ENCODE measurements at regions not wholly inside any gene's neighbourhood (a gene's known extent, or its start where the extent isn't known, plus 50 kb on each side); places are given as distances from the start of the nearest gene placed in this dataset.

DNA sequence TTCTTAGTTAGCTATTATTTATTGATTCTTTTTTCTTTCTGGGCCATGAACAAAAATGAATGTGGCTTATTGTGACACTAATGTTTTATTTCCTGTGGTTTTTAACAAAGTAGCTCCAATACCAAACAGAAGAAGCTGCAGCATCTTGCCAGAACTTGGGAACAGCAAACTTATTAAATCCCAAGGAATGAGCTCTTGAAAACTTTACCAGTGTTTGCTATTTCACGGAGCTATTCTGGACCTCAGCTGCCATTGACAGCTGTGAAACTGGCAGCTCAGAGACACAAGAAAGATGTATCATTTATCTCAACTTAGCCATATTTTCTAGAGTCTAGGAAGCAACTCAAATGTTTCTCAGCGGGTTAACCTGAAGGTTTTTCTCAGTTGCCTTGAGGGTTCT, 91.0 kb upstream of the NEUROD1 start:
- DNase-seq = no peak

DNA sequence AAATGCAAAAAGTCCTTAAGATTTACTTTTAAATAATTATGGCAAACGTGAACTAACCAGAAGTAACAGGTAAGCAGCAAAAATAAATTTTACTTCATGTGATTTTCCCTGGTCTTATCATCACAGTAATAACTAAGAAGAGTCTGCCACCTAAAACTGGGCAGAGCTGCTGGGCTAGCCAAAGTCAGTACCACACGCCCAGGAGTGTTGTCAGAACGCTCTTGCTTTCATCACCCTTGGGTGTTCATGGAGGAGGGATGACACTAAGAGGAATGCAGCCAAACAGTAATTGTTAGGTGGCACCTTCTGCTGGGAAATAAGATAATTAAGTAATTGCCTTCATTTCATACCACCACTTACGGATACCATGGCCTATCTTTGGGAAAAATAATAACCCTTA, 92.0 kb upstream of the NEUROD1 start:
- DNase-seq = no peak

DNA sequence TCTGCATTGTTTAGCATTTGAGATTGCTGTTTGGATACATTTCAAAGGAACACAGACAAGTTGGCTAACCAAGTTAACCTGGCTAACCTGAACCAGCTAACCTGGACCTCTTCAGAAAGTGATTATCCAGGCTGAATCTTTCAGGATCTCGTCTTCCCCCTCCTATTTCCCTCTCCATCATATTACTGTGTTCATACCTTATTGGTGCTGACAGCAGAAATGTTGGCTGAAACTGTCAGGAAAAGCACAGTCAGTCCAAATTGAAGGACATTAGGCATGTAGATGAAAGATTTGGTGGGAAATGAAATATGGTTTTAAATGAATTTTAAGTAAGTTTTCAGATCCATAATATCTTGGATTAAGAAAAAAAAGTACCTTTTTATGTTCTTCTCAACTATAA, 92.5 kb upstream of the NEUROD1 start:
- DNase-seq = no peak

DNA sequence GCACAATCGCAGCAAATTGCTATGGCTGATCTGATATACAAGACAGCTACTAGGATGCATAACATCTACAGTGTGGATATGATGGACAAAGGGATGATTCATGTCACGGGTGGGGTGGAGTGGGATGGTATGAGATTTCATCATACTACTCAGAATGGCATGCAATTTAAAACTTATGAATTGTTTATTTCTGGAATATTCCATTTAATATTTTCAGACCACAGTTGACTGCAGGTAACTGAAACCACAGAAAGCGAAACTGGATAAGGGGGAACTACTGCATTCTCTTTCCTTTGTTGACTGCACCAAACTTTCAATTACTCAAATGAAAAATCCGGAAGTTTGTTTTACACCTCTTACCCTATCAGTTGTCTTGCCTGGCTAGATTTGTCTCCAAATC, 94.4 kb upstream of the NEUROD1 start:
- no peak for DNase-seq

DNA sequence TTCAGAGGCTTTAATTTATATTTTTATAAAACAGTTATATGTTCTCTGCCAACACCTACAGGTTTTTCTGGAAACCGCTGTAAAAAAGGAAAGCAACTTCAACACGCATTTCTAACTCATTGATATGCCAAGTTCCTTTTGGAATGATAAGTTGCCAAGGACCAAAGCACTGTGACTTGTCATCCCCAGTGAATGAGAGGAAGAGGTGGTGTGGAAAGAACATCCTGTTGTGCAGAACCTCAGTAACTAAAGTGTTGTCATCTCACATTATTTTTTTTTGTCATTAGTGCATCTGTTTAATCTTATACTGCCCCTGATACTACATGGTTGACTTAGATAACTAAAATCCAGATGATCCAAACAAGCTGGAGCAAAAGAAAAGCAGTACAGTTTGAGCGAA, 96.0 kb upstream of the NEUROD1 start:
- DNase-seq = no peak

DNA sequence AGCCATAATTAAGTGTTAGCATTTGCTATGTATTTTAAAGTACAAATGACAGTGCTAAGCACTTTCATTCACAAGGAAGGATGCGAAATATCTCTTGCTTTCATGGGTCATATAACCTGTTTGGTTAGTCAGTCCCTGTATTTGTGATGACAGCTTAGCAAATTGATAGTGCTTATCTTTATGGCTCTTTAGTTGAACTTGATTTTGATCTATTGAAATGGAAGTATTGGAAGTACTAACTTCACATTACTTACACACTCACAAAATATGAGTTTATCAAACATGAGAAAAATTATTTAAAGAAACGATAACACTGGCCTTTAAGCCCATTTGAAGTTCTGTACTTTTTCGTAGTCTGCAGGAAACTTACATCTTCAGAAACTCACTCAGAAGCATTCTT, 97.4 kb upstream of the NEUROD1 start:
- no peak for DNase-seq

DNA sequence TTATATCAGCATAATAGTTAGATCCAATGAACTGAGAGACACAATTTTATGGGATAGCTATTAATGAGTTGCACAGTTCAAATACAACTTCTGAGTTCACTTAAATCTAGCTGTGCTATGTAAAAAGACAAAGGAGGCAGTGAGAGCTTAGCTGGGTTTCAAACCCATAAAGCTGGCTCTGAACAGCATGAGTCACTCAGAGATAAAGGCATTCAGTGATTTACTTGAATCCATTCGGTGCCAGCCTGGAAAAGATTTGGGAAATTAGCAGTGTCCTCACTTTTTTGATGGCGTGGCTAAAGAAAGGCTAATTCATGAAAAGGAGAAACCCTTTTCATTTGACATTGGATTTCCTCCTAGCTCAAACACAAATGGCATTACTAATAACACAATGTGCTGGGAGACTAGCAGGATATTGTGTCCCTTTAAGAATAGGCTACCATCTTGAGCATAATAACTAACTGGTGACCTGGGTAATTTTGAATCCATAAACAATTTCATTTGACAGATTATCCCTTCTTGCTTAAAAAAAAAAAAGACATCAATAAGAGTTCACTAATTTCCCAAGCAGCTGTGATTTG, 98.4 kb upstream of the NEUROD1 start:
- no peak for DNase-seq

DNA sequence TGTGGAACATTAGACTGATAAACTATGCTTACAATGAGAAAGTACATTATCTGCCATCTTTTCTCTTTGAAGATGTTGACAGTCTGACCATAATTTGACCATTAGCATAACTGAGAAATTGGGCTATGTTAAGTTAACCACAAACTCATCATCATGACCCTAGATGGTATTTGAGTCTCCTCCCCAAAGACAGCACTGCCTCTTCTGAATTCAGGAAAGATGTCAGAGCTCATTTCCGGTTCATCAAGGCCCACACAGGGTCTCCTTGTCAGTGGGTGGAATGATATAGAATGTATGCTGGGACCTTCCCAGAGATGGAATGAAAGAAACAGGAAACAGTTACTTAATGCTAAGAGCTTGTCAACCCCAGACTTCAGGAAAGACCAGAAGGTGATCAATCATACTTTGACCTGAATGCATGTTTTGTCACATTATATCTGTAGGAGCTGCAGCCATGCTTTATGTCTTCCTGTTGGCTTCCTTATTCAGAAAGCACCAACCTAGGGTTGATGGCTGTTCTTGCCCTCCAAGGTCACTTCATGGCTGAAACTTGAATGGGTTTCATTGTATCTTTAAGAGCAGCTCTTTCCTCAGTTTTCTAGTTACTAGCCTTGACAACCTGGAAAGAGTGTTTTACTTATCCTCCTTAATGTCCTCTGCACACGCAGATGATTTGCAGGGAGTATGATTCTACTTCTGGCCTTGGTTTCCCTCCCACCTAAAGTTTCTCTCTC, 99.1 kb upstream of the NEUROD1 start:
- DNase-seq = no peak

DNA sequence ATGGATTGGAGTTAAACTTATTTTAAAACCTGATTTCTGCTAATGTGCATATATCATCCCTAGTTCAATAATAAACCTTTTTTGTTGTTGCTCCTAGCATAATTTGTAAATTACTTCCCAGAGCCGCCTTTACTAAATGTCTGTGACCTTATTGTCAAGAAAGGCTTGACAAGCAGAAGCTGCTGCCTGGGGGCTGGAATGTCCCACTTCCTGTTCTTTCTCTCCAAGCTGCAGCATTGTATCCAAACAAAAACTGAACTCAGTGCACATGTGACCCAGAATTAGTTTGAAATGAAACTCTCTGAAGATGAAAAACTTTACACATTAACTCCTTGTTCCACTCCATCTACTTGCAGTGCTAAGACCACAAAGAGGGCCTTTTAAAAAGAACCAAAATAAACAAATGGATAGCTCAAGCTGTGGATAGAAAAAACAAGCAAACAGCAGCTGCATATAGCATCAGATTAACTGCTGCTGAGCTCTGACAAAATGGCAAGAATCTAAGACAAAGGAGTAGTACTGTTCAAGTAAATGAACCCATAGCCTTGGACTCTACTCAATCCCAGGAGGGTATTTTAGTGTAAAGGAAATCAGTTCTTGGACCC, 99.8 kb upstream of the NEUROD1 start:
- peak; percentile 64 for DNase-seq

DNA sequence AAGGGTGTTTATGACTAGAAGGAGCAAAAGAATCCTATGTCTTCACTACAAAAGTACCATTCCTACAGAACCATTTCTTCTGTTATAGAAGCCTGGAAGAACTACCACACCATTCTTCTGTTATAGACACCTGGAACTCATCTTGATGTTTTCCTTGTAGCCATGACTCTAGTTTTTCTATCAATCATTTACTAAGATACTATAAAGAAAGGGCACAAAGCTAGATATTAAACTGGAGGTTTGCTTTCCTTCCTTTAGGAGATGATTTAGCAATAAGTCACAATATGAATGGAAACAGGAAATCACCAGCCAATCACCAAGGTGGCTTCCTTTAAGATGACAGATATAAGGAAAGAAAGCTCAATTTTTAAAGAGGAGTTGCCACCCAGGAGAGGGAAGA, 100.3 kb upstream of the NEUROD1 start:
- peak; percentile 64 for DNase-seq

DNA sequence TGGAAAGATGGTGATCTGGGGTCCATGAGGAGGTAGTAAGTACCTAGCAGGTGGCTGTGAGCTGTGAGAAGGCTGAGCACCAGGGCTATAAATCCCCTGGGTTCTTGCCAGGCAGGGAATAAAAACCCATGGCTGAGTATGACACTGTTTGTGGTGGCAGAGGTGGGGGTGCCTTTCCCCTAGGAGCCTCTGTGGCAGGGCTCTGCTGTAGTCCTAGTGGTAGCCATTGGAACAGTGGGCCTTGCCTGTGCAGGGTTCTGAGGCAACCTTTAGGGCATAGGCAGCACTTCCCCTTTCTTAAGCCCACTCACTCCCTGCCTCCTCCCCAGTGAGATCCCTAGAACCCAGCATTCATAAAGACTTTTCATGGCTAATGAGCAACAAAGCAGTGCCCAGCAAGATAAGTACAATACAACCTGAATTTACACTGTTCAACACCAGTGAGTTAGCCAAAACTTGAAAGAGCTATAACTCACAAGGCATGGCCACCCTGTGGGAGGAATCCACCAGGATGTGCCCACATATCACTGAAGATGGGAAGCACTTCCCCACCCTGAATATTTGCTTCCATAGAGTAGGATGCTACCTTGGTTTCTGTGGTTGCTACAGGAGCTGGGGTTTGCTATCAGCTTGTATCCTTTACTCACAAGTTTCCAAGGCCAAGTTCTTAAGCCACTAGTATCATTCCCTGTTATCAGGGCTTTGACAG, 100.9 kb upstream of the NEUROD1 start:
- no peak for DNase-seq

DNA sequence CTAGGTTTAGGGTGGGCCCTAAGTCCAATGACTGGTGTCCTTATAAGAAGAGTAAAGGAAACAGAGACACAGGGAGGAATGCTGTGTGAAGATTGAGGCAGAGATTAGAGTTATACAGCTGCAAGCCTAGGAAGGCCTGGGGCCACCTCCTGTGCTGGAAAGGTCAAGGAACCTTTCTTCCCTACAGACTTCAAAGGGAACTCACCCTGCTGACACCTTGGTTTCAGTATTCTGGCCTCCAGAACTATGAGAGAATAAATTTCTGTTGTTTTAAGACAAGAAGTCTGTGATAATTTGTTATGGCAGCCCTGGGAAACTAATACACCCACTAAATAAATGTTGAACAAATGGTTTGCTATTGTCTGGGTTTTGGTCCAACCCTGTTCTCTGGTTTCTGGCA, 102.3 kb upstream of the NEUROD1 start:
- no peak for DNase-seq

DNA sequence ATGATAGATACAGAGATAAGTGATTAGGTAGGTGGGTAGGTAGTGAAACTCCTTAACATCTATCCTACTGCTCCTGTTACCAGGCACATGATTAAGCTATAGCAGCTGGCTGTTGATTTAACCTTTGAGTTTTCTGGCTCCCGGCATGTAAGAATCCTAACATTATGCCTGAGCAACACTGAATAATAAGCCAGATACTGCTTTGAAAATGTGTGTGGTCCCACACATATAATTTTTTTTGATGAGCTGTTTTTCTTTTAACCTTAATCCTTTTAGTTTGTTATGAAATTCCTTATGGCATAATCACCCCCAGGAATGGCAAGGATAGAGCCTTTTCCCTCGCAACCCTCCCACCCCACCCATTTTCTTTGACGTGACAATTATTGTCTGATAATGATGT, 104.2 kb upstream of the NEUROD1 start:
- peak; percentile 67 for DNase-seq

DNA sequence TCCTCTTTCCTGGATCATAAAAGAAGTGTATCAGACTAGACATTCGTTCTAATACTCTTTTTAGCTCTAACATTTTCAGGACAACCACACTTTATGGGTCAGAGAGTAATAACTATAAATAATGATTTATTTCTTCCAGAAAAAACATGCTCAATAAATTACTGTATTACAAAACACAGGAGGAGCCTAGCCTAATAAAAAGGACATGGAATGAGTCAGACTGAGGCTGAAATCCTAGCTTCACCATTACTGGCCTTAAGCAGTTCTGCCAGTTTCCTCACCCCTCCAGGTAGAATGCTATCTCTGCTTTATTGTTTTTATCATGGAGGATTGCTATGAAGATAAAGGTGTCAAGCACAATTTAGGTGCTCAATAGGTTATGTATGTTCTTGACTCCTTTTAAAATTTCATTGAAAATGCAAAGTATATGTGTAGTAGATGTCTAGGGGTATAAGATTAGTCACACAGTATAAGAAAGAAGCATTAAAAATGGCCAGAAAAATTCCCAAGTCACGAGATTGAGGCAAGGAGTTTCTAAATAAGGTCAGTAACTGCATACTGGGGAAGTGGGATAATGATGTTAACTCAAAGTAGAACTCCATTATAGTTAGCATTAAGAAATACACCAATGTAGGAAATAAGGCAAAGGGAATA, 105.5 kb upstream of the NEUROD1 start:
- DNase-seq = peak; percentile 54

DNA sequence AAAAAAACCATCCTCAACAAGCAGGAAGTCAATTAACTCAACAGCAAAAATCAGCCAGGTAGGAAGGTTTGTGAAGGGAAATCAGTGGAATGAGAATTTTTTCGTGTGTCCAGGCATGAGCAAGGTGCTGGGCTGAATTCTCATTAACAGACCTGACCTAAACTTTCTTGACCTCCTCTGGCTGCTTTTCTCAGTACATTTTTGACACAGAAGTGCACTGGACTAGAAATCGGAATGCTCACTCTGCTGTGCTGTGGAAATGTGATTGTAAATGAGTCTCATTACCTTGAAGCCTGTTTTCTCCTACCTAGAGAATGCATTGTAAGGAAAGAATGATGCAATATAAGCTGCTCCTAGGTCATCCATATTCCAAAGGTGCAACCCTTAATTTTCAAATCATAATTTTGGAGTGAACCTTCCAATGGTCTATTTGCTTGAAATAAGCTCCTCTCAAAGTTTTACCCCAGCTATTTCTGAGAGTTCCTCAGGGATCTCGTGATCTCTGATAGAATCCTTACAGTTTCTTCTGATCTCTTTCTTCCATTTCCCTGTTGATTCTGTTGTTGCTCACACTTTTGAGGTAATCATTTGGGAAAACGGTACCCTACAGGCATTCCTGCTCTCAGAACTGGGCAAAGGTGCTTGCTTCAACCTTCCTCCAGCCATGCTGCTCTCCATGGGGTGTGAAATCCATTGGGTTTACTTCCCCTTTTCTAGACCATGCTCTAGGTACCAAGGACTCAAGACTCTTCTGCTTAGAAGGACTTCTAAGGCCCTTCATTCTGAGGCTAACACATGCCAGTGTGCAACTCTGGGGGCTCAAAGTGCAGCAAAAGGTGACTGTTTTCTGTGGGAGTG, 104.9 kb upstream of the ITPRID2 start:
- no peak for DNase-seq

DNA sequence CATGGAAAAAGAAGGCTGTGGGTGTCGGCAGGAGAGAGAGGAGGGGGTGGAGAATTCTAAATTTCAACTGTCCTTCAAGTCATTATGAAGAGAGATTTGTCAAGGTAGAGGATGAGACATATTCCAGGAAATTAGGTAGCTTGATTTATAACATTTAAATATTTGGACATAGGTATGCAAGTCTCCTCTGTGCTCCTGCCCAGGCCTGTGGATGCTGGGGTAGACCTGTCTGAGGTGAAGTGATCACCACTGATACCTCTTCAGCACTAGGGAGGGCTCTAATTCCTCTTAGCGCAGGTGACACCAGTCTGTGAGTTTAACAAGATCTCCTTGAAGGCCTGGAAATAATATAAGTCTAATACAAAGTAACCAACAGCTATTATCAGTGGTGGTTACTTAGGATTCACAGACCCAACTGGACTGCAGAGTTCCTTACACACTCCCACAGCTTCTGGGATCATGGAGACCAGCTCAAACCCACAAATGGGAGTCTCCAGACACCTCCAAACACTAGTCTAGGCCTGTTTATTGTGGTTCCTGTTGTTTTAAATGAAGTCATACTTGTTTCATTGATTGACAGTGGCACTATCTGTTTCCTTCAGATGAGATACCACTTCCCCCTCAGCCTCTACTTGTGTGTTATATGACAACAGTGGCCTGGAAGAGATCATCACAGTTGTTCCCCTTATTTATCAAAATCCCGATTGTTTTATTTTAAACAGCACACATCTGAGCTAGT, 104.1 kb upstream of the ITPRID2 start:
- no peak for DNase-seq

DNA sequence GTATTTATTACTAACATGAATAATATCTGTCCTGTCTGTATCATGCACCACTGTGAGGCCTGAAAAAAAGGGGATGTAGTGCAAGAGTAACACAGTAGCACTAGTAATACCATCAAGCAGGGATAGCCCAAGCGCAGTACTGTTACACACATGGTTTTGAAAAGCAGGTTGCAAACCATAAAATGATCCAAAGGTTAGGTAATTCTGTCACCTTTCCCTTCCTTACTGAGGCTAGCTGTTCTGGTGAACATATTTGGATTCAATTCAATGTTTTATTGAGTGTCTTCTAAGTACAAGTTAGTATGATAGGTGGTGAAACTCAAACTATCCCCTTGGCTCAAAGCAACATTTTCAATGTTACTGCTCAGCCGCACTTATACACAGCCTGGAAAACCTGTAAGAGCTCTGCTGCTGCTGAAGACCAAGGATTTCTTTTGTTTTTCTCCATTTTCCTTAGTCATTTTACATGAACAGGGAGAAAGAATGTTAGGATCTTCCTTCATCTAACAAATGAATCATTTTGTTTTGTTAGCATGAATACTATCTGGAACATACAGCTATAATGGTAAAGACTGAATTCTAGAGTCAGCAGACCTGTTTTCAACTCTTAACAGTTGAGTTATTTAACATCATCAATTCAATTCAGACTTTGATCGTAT, 102.5 kb upstream of the ITPRID2 start:
- no peak for DNase-seq

DNA sequence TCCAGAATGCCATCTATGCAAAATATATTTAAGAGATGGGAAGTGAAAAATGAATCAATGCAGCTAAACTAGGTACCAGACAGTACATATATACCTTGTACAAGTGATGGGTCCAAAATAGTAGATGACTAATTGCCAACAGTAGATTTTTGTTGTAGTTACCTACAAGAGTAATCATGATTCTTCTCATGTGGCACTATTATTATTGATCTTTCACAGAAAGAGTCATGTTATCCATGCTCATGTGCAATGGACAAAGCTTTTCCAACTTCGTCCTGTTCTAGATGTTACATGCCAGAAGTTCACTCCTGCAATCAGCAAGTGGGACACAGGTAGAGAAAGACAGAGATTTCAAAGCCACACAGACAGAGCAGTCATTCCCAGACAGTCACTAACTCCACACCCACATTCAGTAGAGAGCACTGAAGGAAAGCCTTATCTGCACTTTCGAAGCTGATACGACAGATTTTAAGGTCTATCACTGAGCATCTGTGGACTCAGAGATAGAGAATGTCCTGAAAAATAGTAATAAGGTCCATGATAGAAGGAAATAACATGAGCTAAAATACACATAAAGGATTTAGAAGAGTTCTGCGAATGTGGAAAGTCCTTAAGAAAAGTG, 101.6 kb upstream of the ITPRID2 start:
- DNase-seq = no peak

DNA sequence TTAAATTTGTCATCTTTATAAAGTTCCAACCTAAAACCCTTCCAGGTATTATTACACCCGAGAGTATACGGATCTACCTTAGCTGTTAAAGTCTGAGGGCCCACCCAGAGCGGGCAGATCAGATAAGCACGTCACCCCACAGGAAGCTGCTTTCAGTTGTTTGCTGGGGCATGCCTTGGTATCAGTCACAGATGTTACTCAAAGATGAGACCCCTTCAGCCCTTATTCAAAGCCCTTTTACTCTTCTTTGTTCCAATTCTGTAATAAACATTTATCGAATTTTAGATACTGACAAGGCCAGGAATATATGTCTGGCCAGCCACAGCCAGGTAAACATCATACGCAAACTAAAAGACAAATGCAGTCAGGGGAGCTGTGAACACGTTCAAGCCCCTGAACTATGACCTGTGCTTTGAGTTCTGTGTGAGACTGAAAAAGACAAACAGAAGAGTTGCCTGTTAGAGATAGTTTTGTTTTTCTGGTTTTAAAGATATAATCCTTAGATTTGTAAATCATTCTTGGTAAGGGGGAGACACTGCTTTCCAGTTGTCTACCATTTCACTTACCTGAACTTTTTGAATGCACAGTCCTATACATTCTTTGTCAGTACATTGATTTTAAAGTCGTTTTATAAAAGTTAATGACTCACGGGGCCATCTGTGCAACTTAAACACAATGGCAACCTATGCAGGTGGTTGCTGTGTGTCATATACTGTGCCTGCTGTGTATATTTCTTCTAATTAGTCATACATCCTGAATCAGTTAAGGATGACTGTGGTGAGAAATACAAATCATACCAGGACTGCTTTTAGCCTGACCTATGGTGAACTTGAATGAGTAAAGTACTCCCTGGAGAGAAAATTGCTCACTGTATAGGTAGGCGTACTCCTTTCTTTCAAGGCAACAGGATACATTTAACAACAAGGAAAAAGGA, 100.5 kb upstream of the ITPRID2 start:
- DNase-seq = peak; percentile 94

DNA sequence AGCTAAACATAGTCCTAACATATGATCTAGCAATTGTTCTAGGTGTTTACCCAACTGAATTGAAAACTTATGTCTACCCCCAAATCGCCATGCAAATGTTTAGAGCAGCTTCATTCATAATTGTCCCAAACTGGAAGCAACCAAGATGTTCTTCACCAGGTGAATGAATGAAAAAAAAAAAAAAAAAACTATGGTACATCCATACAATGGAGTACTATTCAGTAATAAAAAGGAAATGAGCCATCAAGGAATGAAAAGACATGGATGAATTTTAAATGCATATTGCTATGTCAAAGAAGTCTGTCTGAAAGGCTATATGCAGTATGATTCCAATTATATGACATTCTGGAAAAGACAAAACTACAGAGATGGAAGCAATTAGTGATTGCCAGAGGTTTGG, 98.6 kb upstream of the ITPRID2 start:
- no peak for DNase-seq
